ENCODE measurements at regions not wholly inside any gene's neighbourhood (a gene's known extent, or its start where the extent isn't known, plus 50 kb on each side); places are given as distances from the start of the nearest gene placed in this dataset.

DNA sequence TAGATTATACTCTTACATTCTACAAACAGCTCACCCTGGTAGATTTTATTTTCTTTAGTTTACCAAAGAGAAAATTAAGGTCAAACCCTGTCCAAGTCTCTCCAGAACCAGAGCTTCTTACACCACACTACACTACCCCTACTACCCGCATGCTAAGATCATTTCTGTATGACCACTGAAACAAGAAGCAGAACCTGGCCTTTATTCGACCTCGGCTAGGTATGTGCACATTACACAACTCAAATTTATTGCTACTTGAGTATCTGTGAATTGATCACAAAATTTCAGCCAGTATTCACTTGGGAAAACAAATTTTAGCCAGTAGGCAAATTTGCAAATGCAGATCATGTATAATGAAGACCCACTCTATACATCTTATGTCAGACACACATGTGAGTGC, 2437.0 kb downstream of the PCDH9 start:
- TF ChIP-seq BACH2 (CRISPR knock-in tag; IDR thresholded peaks at IDR 0.05; ENCODE audit: borderline replicate concordance) (no peak), GLIS3 (CRISPR knock-in tag; IDR thresholded peaks at IDR 0.05) (no peak), ARNTL (CRISPR knock-in tag; IDR thresholded peaks at IDR 0.05; ENCODE audit: borderline replicate concordance, low read depth) (no peak), CSDC2 (CRISPR knock-in tag; IDR thresholded peaks at IDR 0.05) (no peak), ISL1 (CRISPR knock-in tag; IDR thresholded peaks at IDR 0.05) (no peak), PPARA (CRISPR knock-in tag; IDR thresholded peaks at IDR 0.05; ENCODE audit: borderline replicate concordance) (no peak)
- TF ChIP-seq, protein P1, sequence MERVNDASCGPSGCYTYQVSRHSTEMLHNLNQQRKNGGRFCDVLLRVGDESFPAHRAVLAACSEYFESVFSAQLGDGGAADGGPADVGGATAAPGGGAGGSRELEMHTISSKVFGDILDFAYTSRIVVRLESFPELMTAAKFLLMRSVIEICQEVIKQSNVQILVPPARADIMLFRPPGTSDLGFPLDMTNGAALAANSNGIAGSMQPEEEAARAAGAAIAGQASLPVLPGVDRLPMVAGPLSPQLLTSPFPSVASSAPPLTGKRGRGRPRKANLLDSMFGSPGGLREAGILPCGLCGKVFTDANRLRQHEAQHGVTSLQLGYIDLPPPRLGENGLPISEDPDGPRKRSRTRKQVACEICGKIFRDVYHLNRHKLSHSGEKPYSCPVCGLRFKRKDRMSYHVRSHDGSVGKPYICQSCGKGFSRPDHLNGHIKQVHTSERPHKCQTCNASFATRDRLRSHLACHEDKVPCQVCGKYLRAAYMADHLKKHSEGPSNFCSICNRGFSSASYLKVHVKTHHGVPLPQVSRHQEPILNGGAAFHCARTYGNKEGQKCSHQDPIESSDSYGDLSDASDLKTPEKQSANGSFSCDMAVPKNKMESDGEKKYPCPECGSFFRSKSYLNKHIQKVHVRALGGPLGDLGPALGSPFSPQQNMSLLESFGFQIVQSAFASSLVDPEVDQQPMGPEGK (CRISPR knock-in tag; IDR thresholded peaks at IDR 0.05; ENCODE audit: borderline replicate concordance): no peak
